Epithelial cell of esophagus (primary cell): ENCODE measurements at regions not wholly inside any gene's neighbourhood (a gene's known extent, or its start where the extent isn't known, plus 50 kb on each side); places are given as distances from the start of the nearest gene placed in this dataset.

Experiments
- DNase-seq: peaks from one replicate; pipeline ENCODE4 v3.0.0; 2010; ENCODE audit warnings: low read depth
- H3K4me3 ChIP-seq: 2 replicates; pipeline ENCODE4 v1.5.1; 2011; ENCODE audit warnings: mild to moderate bottlenecking, low read length, control low read depth
- TF ChIP-seq, protein P1 (sequence below): IDR thresholded peaks from 2 replicates; pipeline ENCODE4 v1.5.1; 2011; ENCODE audit warnings: low read depth, mild to moderate bottlenecking, low read length, control low read depth, inconsistent platforms; ENCODE audit not compliant: insufficient read depth; ENCODE audit errors: missing control alignments

DNA sequence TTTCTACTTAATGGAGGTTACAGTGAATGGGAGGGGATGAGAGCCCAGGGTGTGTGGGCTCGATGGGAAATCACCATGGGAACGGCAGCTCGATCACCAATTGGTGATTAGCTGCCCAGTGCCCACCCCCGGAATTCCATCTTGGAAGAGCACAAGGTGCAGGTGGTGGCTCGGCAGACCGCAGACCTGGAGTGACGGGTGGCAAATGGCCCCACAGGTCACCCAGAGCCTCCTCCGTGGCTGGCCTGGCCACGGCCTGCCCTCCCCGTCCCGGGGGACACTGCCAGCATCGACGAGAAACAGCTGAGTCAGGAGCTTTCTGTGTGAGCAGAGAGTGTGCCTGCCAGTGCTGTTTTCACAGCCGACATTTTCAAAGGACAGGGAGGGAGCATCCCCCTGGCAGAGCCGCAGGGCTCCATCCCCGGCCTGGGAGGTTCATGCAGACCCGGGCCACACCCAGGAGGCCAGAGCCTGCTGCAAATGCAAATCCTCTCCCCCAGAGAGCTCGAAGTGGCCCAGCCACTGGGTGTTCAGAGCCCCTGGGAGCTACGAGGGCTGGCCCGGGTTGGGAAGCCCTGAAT, 176.4 kb upstream of the MYT1L start:
- no peak for DNase-seq
- TF ChIP-seq, protein P1, sequence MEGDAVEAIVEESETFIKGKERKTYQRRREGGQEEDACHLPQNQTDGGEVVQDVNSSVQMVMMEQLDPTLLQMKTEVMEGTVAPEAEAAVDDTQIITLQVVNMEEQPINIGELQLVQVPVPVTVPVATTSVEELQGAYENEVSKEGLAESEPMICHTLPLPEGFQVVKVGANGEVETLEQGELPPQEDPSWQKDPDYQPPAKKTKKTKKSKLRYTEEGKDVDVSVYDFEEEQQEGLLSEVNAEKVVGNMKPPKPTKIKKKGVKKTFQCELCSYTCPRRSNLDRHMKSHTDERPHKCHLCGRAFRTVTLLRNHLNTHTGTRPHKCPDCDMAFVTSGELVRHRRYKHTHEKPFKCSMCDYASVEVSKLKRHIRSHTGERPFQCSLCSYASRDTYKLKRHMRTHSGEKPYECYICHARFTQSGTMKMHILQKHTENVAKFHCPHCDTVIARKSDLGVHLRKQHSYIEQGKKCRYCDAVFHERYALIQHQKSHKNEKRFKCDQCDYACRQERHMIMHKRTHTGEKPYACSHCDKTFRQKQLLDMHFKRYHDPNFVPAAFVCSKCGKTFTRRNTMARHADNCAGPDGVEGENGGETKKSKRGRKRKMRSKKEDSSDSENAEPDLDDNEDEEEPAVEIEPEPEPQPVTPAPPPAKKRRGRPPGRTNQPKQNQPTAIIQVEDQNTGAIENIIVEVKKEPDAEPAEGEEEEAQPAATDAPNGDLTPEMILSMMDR = no peak
- no peak overlapping the region for H3K4me3 ChIP-seq

DNA sequence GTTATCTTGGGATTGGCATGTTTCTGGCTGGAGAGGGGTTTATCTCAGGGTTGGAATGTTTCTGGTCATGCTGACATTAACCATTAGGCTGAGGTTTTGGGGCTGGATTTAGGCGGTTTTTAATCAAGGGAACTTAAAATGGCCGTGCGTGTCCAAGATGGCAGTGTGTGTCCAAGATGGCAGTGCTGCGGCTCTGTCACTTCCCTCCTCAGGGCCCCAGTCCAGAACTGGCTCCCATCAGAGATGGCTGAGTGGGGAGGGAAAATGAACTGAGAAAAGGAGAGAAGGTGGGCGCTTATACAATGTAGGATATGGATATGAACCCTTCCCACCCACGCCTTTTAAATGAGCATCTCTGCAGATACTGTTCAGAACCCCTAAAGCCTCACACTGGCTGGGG, 175.5 kb upstream of the MYT1L start:
- H3K4me3 ChIP-seq = no peak overlapping the region
- no peak for DNase-seq
- TF ChIP-seq, protein P1 = no peak

DNA sequence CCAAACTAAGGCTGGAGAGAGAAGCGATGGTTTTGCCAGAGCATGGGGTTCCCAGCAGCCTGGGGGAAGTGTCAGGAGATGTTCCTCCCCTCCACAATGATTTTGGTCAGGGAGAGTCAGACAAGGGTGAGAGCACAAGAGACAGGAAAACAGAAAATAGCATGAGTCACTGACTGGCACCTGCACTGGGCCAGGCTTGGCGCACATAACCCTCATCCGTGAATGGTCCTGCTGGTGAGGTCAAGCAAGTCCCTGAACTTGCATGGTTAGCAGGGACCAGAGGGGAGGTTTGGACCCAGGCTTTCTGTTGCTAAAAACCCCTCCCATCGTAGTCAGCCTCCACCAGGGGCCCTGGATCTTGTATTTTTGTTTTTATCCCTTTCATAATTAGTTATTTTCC, 174.5 kb upstream of the MYT1L start:
- H3K4me3 ChIP-seq = no peak overlapping the region
- TF ChIP-seq, protein P1 = no peak
- no peak for DNase-seq

DNA sequence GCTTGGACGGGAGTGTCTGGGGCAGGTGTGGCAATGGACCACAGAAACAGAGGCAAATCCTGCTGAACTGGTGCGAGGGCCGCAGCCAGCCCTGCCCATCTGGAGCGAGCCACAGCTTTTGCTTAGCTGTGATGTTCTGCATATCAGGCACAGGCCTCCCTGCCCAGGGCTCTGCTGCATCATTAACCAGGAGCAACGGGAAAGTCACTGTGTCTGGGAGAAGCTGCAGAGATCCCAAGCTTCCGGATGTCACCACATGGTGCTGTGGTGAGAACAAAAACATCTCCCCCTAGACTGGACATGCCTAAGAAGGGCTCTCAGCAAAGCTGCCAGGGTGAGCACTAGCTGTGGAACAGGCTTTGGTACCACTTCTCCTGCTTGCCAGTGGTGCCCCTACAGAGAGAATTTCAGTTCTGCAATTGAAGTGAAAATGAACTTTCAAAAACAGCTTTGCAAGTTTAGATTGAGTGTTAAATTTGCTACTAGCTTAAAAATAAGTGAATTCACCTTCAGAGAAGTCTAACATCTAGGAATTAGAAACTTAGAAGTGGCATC, 172.9 kb upstream of the MYT1L start:
- no peak for DNase-seq
- TF ChIP-seq, protein P1 = no peak
- H3K4me3 ChIP-seq = no peak overlapping the region

DNA sequence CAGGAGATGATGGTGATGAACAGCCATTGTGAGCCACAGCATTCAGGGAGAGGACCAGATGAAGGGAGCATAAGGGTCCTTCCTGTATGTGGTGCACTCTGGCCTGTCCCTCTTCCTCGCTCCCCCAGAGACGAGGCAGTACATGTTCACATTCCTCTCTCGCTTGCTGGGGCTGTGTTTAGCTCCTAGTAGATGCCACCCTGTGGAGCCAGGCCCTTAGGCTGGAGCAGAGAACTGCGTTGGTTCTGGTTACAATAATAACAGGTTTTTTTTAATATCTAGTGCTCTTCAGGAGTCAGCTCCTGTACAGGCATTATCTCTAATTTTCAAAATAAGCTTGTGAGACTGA, 171.1 kb upstream of the MYT1L start:
- TF ChIP-seq, protein P1 = no peak
- no peak for DNase-seq
- no peak overlapping the region for H3K4me3 ChIP-seq

DNA sequence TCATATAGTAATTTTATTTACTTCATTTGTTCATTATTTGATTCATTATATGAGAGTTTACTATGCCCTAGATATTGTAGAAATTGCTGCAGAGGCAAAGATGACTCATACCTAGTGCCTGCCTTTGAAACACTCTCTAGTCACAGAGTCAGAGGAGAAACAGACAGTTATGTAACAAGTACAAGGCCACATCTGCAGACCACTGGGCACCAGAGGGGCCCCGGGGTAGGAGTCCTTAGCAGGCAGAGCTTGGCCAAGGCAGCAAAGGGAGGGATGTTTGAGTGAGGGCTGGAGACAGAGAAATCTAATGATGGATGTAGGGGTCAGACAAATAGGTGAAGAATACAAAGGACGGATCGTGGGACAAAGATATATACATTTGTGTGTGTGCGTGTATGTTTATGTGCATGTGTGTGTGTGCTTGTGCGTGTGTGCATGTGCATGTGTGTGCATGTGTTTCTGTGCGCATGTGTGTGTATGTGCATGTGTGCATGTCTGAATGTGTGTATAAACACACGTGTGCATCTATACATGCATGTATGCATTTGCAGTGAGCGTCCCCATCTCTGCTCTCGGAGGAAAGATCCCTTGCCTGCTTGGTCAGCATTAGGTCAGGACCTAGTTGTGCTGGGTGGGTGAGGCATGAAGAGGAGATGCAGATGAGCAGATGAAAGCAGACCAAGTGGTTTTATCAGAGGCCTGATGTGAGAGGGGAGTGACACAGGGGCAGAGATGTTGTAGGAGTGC, 170.6 kb upstream of the MYT1L start:
- TF ChIP-seq, protein P1 = no peak
- no peak overlapping the region for H3K4me3 ChIP-seq
- no peak for DNase-seq
